GM13977 (cell line): ENCODE measurements at regions not wholly inside any gene's neighbourhood (a gene's known extent, or its start where the extent isn't known, plus 50 kb on each side); places are given as distances from the start of the nearest gene placed in this dataset.

Experiments used
- DNase-seq: peaks from one replicate; pipeline ENCODE4 v3.0.0; 2012; ENCODE audit warnings: low spot score
- in situ Hi-C: fragments of 300-500 bp; cut with MboI; formaldehyde crosslinking; loops from one replicate; pipeline ENCODE4 v1.12.0; 2022; ENCODE audit warnings: low sequenced_read_pairs, low pct_unique_long_range_greater_than_20kb, mixed read lengths, inconsistent platforms; ENCODE audit not compliant: unreplicated experiment
- TF ChIP-seq, protein P1 (sequence below): IDR thresholded peaks from 2 replicates; pipeline ENCODE4 v1.5.1; 2012; ENCODE audit warnings: mild to moderate bottlenecking, control low read depth; ENCODE audit not compliant: insufficient read depth; ENCODE audit errors: extremely low read depth, missing control alignments

DNA sequence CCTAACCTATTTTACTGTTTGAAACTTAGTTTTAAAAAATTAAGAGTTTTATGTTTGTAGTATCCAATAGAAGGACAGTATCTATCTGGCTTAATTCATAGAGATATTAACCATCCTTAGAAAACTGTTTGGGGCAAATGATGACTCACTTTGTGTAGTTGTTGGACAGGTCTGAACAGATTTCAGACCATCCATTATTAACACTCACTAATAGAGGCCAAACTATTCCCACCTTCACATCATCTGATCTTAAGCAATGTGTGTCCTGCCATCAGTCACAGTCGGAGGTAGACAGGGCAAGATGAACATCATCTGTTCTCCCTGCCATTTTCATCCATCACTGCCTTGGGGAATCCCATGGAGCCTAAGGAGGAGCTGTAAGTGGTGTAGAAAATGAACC, 164.6 kb upstream of the DCC start:
- in situ Hi-C loops, result no loop called here
- TF ChIP-seq, protein P1, sequence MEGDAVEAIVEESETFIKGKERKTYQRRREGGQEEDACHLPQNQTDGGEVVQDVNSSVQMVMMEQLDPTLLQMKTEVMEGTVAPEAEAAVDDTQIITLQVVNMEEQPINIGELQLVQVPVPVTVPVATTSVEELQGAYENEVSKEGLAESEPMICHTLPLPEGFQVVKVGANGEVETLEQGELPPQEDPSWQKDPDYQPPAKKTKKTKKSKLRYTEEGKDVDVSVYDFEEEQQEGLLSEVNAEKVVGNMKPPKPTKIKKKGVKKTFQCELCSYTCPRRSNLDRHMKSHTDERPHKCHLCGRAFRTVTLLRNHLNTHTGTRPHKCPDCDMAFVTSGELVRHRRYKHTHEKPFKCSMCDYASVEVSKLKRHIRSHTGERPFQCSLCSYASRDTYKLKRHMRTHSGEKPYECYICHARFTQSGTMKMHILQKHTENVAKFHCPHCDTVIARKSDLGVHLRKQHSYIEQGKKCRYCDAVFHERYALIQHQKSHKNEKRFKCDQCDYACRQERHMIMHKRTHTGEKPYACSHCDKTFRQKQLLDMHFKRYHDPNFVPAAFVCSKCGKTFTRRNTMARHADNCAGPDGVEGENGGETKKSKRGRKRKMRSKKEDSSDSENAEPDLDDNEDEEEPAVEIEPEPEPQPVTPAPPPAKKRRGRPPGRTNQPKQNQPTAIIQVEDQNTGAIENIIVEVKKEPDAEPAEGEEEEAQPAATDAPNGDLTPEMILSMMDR, result no peak
- DNase-seq, result no peak

DNA sequence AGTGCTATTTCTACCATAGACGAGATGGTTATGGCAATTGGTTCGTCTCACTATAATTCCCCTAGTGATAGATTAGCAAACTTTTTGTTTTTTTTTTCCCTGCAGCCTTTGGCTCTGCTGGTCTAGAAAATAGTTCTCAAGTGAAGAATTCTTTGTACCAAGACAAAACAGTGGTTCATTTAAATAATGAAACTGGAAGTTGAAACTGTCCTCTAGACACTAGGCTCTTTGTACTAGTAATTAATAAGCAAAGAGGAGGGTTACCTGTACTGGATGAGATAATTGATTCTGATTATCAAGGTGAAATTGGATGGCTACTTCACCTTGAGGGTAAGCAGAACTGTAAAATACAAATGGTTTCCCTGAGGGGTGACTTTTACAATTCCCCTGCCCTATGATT, 156.9 kb upstream of the DCC start:
- TF ChIP-seq, protein P1, result no peak
- no peak for DNase-seq
- in situ Hi-C loops, result no loop called here

GRCh38 chr18:52190195-52190594, 149.8 kb upstream of the DCC start:
- in situ Hi-C loops, result no loop called here
- no peak for DNase-seq
- TF ChIP-seq, protein P1, result no peak

DNA sequence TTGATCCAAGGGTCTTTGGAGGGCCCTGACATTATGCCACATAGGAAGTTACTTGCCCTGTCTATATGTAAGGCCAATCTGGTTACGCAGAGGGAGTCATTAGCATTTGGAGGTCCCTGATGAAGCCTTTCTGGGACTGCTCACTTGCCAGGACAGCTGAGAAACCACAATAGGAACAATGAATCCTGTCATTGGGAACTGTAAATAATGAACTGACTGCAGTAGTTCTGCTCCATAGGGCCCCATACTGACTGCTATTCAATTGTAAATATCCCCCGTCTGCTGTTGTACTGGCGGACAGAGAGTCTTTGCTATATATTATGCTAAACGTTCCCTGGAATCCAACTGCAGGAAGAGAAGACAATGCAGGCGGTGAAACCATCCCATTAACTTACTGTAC, 149.4 kb upstream of the DCC start:
- in situ Hi-C loops, result no loop called here
- TF ChIP-seq, protein P1, result no peak
- DNase-seq, result no peak

GRCh38 chr18:52200406-52200805, 139.6 kb upstream of the DCC start:
- in situ Hi-C loops, result no loop called here
- TF ChIP-seq, protein P1, result no peak
- no peak for DNase-seq

GRCh38 chr18:52200921-52201663, 138.9 kb upstream of the DCC start:
- TF ChIP-seq, protein P1, result no peak
- DNase-seq, result no peak
- in situ Hi-C loops, result no loop called here
